ENCODE measurements at regions not wholly inside any gene's neighbourhood (a gene's known extent, or its start where the extent isn't known, plus 50 kb on each side); places are given as distances from the start of the nearest gene placed in this dataset.
A peak's percentile ranks its signal among the peaks of the same experiment; 100 is the strongest.

DNA sequence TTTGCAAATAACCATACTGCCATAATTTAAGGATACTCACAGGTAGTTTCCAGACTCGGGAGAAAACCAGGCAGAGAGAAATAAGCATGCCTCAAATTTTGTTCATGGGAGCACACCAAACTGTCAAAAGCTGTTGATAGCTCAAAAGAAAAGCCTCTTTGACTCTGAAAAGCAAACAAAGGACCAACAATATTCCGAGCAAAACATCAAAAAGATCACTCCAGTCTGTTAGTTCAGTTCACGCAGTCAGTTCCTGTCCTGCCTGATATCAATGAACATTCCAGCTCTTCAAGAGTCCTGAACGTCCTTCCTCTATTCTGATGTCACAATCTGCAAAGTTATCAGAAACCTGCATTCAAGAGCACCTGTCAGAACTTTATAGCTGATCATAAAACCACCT is 78.7 kb downstream of the RRM2 start:
- no peak for DNase-seq

DNA sequence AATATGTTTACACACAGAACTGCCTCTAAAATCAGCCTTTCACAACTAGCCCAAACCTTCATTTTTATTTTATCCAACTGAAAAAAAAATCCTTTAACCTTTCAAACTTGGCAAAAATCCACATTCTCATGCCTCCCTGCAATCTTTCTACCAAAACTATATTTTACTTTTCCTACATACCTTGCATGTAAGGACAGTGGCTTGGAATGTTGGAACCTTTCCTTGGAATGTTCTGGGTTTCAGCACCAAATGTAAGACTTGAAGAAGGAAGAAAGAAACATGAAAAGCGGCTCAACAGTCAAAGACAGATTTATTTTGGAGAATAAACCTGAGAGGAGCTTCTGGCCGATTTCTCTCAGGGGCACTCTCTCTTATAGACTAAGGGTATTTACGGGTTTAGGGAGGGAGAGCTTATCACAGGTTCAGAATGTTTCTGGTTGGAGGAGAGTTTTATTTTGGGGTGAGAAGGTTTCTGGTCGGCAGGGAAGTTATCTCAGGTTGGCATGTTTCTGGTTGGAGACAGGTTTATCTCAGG is 79.7 kb downstream of the RRM2 start:
- no peak for DNase-seq

DNA sequence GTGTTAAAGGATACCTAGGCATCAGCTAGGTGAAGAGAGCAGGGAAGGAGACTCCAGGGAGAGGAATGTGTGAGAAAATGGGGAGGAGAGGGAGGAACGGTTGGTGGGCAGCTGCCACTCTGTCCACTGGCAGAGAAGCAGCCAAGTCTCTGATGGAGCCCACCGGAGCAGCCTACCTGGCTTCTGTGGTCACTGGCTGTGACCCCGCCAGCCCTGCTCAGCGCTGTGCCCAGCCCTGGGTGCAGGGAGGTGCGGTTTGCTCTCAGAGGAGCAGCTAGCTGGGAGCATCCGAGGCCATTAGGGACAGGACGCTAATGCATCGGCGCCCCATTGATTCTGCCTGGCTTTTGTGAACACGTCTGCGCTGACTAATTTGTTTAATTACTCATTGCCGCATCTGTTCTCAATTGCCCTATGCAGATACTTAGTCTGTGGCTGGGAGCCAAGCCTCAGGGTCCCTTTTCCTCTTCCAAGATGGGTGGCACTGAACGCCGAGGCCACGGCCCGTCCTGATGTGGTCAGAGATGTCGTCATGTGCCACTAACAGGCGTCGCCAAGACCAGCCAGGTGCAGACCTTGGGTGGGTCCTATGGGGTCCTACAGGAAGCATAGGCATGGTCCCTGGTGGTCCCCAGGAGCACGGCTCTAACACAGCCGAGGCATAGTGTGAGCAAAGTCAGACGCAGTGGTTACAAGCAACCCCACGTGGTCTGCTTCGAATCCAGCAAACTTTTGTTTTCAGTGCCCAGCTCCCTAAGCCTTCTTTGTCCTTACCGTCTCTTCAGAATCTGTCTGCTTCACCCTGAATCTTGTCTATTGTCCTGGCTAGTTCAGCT is 82.0 kb downstream of the RRM2 start:
- peak; percentile 41 for DNase-seq

GRCh38 chr2:10205162-10205475 is 82.6 kb downstream of the RRM2 start:
- no peak for DNase-seq

DNA sequence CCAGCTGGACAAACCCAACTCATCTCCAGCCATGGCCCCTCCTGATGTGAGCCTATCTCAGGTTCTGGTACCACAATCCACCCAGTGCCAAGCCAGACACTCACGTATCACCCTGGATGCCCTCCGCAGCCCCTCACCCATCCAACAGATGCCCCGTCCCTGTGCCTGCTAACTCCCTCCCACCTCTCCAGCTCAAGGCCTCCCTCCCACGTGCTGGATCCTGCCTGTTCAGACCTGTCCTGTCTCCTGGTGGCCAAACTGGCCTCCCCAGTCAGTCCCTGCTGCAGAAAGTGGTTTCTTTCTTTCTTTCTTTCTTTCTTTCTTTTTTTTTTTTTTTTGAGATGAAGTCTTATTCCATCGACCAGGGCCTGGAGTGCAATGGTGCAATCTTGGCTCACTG is 86.2 kb downstream of the RRM2 start:
- no peak for DNase-seq

GRCh38 chr2:10209406-10209935 is 86.9 kb downstream of the RRM2 start:
- DNase-seq = no peak

DNA sequence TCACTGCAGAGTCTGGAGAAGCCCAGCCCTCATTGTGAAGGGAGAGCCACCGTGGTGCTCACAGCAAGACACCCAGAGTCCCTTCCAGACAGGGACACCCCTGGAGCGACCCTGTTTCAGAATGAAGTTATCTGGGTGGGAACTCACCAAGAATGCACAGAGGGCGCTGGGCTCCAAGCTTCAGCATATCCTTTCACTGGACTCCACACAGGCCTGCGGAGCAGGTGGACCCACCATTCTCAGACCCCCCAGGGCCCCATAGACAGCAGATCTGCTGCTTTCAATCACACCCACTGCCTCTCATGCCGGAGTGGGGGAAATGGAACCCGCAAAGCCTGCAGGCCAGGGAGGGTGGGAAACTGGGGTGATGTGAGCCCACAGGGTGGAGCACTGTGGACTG is 87.8 kb downstream of the RRM2 start:
- no peak for DNase-seq

DNA sequence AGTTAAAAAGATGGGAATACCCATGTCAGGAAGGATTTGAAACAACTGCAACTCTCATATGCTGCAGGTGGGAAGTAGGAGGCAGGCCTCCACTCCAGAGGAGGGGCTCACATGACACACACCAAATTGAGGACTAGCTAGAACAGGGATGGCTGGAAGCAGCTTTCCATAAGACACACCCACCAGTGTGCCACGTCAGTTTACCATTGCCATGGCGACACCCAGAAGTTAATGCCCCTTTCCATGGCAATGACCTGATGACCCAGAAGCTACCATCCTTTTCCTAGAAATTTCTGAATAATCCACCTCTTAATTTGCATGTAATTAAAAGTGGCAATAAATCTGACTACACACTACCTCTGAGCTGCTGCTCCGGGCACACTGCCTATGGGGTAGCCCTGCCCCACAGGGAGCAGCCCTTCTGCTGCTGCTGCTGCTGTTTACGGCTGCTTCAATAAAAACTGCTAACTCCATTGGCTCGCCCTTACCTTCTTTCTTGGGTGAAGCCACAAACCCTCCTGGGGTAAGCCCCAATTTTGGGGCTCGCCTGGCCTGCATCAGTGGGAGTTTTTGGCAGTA is 89.4 kb downstream of the RRM2 start:
- DNase-seq = no peak

- DNase-seq = no peak
These were observed 89.9 kb upstream of the HPCAL1 start for GRCh38 chr2:10212827-10213226.

GRCh38 chr2:10214179-10214578 is 88.5 kb upstream of the HPCAL1 start:
- no peak for DNase-seq

DNA sequence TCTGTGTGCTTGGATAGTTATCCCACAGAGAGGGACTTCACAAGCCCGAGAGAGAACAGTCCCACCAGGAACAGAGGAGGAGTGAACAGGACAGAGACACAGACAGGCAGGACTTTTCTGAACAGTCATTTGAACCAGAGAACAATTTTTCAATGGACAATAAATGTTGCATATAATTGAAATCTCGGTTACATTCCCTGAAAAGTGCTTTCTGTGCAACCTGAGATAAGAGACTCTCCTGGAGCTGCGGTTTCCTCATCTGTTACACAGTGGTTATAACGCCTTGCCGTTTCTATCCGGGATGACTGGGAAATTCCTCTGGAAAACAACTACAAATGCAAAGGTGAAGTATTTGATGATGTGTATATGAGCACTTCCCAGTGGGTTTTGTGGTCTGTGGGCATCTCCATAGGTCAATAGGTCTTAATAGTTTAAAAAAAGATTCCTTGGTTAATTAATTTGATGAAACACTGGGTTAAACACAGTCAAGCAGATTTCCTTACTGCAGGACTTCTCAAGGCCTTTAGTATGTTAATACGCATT is 87.2 kb upstream of the HPCAL1 start:
- no peak for DNase-seq

DNA sequence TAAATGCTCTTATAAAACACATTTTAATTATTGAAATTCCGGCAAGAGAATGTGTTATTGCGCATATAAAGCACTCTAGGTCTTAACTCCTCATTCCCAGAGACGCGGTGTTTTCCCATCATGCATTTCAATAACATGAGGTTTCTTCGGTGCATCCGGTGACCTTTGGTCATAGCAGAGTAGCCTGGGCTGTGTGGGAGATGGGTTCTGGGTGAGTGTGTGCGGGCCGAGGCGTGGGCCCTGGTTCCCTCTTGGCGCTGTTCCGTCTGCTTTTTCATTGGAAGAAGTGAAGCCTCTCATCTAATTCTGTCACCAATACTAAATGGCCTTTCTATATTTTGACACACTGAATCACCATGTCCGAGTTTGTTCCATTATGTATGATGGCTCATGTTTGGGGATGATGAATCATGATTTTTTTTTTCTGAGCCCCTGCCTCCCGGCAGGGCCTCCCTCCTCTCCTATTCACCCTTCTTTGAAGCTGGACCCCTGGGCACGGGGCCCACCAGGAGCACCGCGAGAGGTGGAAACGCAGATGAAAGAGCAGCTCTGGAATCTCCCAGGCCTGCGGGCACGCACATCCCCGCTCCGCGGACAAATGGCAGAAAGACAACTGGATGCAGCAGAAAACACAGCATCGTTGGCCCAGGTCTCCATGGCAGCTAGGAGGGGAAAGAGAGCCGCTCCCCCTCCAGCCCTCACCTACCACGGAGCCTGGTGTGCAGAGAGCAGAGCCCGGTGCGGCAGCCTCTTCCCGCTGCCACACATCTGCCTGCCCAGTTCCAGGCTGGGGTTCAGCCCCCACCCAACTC is 85.8 kb upstream of the HPCAL1 start:
- no peak for DNase-seq

- no peak for DNase-seq
These were observed 84.9 kb upstream of the HPCAL1 start for GRCh38 chr2:10217489-10218435.

GRCh38 chr2:10220045-10220901 is 82.4 kb upstream of the HPCAL1 start:
- no peak for DNase-seq

DNA sequence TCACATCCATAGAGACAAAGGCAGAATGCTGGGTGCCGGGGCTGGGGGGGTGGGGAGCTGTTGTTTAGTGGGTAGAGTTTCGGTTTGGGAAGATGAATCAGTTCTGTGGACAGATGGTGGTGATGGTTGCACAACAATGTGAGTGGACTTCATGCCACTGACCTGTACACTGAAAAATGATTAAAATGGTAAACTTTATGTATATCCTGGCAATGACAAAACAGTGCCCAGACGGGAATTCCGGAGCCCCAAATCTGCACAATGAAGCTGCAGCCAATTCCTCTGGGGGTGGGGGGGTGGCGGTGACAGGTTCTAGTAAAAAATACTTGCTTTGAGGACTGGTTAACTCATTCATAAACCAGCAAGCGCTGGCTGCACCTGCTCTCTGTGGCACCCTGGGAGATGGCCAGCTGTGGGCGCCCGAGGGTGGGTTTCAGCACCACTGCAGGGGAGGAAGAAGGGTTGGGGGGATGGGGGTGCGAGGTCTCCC is 81.8 kb upstream of the HPCAL1 start:
- DNase-seq = no peak

GRCh38 chr2:10221443-10221842 is 81.3 kb upstream of the HPCAL1 start:
- DNase-seq = no peak

GRCh38 chr2:10221976-10222870 is 80.5 kb upstream of the HPCAL1 start:
- DNase-seq = no peak

DNA sequence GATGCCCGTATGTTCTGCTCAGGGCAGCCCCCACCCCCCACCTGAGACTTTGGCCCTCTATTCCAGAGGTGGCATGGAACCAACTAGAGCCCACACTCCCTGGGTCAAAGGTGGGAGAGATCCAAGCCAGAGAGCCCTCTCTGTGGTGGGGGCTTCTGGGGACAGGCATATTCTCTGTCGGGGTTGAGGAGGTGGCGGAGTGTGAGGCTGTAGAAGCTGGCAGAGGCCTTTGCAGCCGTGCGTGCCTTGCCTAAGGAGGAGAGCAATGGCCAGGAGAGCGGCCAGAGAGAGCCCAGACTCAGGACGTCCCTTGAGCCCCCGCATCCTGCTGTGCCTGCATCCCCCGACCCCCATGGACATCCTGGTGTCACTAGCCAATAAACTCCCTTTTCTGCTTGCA is 79.2 kb upstream of the HPCAL1 start:
- DNase-seq = no peak

DNA sequence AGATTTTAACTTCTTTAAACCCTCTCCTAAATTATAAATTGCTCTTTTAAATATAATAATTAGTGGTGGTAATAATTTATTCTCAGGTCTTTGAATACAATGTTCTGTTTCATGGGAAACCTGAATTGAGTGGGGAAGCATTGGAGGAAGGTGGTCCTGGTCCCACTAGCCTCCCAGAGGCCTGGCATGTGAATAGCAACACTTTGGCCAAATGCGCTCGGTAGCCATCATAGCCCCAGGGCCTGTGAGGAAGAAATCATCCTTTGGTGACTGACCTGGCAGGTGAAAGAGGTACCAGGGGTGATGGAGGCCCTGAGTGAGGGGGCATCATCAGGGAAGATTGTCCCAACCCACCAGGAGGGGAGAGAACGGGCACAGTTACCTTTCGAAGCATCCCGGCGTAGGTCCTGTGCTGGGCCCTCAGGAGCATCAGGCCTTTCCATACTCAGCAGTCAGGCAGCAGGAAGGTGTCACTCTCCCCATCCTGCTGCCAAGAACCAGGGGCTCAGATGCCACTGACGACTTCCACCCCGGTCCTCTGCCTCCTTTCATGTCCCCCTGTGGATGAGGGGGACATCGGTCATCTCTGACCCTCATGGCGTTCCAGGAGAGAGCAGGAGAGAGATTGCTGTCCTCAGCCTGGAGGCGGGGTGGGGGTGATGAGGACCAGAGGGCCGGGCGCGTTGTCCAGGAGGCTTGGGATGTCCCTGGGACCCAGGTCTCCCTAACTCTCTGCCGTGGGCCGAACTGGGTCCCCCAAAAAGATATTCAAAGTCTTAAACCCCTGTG is 78.6 kb upstream of the HPCAL1 start:
- DNase-seq = no peak

All from islet precursor cell (in vitro differentiated cells).